Fibroblast of pulmonary artery (primary cell): ENCODE measurements at regions not wholly inside any gene's neighbourhood (a gene's known extent, or its start where the extent isn't known, plus 50 kb on each side); places are given as distances from the start of the nearest gene placed in this dataset.
"Not testable (repeated sequence)": the region's sequence is repeated elsewhere in the genome, so short reads cannot be mapped to it uniquely, and the experiment has no call there.

Source experiments
- DNase-seq: peaks from one replicate; pipeline ENCODE4 v3.0.0-alpha.2; 2010; ENCODE audit warnings: low read depth
- H3K4me3 ChIP-seq: replicated peaks from 2 replicates; pipeline ENCODE4 v1.5.1; 2011; ENCODE audit warnings: low read depth, mild to moderate bottlenecking, control low read depth, low read length, moderate library complexity
- CTCF ChIP-seq: IDR thresholded peaks from 2 replicates; pipeline ENCODE4 v1.5.1; 2011; ENCODE audit warnings: mild to moderate bottlenecking, control low read depth, low read length, inconsistent platforms; ENCODE audit errors: missing control alignments

- no peak for TF ChIP-seq CTCF
- H3K4me3 ChIP-seq: no peak overlapping the region
- no peak for DNase-seq
Observed at GRCh38 chr4:38386654-38387188, 277.3 kb upstream of the KLF3 start.

- peak; percentile 94 for DNase-seq
- H3K4me3 ChIP-seq: no peak overlapping the region
- TF ChIP-seq CTCF: no peak
Observed at GRCh38 chr4:38387348-38387747, 276.7 kb upstream of the KLF3 start.

GRCh38 chr4:38387819-38388218 is 276.2 kb upstream of the KLF3 start:
- H3K4me3 ChIP-seq: no peak overlapping the region
- DNase-seq: peak; percentile 42
- no peak for TF ChIP-seq CTCF

- not testable (repeated sequence) for H3K4me3 ChIP-seq
Observed at GRCh38 chr4:38388907-38389306, 275.1 kb upstream of the KLF3 start.

GRCh38 chr4:38390969-38391545 is 272.9 kb upstream of the KLF3 start:
- DNase-seq: no peak
- TF ChIP-seq CTCF: no peak
- no peak overlapping the region for H3K4me3 ChIP-seq

More at GRCh38 chr4:38388907-38389306, 275.1 kb upstream of the KLF3 start:
- DNase-seq: not testable (repeated sequence)

GRCh38 chr4:38392223-38392855 is 271.7 kb upstream of the KLF3 start:
- no peak for DNase-seq
- H3K4me3 ChIP-seq: no peak overlapping the region
- TF ChIP-seq CTCF: no peak

GRCh38 chr4:38396091-38396490 is 267.9 kb upstream of the KLF3 start:
- DNase-seq: no peak
- TF ChIP-seq CTCF: no peak

More at GRCh38 chr4:38396091-38396490, 267.9 kb upstream of the KLF3 start:
- H3K4me3 ChIP-seq: no peak overlapping the region
